PFSK-1 (cell line): ENCODE measurements at regions not wholly inside any gene's neighbourhood (a gene's known extent, or its start where the extent isn't known, plus 50 kb on each side); places are given as distances from the start of the nearest gene placed in this dataset.

Source experiments
- FOXP2 ChIP-seq: optimal IDR thresholded peaks from 2 replicates; pipeline ENCODE3; 2011; ENCODE audit warnings: borderline replicate concordance, control low read depth, inconsistent platforms; ENCODE audit not compliant: insufficient read depth; ENCODE audit errors: extremely low read length, extremely low read depth
- POLR2AphosphoS5 ChIP-seq: IDR thresholded peaks from 2 replicates; pipeline ENCODE4 v1.6.1; 2012; ENCODE audit warnings: low read depth, mild to moderate bottlenecking, control low read depth, low read length, moderate library complexity
- SIN3A ChIP-seq: IDR thresholded peaks from 2 replicates; pipeline ENCODE4 v1.6.1; 2012; ENCODE audit warnings: mild to moderate bottlenecking, low read length, moderate library complexity, borderline replicate concordance; ENCODE audit not compliant: insufficient read depth
- TAF1 ChIP-seq: IDR thresholded peaks from 2 replicates; pipeline ENCODE4 v1.6.1; 2012; ENCODE audit warnings: low read length, control low read depth, borderline replicate concordance; ENCODE audit not compliant: insufficient read depth
- TF ChIP-seq, protein P1 (sequence below), 2 experiments: IDR thresholded peaks; 2 replicates each; pipeline versions ENCODE4 v1.6.1 to v1.8.0; 2011 to 2012; ENCODE audit warnings: low read depth in 2 of 2, low read length in 2 of 2, control low read depth in 1 of 2, inconsistent platforms in 1 of 2, mild to moderate bottlenecking in 1 of 2, moderate library complexity in 1 of 2; ENCODE audit not compliant: insufficient read depth in 1 of 2

DNA sequence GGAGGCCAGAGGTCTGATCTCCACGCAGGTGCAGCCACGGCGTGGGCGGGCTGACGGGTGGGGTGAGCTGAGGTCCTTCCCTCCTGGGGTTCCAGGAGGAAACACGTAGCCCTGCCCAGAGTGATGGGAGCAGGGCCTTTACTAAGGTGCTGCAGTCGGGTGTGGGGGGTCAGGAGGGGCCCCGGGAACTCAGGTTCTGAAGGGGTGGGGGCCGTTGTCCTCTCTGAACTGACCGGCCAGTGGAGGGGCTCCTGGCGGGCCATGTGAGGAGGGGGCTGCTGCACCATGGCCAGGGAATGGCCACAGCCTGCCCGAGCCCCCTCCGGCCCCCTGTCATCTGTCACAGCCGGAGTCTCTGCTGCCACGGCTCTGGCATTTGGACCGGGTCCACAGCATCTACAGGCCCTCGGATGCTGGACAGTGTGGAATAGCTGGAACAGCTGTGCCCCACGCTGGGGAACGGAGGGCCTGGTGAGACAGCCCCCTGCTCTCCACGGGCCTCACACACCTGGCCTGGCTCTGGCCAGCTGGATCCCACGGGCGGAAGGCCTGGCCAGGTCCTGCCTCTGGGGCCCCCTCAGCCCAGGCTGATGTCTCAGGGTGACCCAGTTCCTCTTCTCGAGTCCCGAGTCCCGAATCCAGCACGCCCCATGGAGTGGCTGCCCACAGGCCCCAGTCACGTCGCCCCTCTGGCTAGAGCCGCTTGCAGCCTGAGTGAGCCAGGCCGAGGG, 145.6 kb upstream of the GPC1 start:
- TF ChIP-seq, protein P1, sequence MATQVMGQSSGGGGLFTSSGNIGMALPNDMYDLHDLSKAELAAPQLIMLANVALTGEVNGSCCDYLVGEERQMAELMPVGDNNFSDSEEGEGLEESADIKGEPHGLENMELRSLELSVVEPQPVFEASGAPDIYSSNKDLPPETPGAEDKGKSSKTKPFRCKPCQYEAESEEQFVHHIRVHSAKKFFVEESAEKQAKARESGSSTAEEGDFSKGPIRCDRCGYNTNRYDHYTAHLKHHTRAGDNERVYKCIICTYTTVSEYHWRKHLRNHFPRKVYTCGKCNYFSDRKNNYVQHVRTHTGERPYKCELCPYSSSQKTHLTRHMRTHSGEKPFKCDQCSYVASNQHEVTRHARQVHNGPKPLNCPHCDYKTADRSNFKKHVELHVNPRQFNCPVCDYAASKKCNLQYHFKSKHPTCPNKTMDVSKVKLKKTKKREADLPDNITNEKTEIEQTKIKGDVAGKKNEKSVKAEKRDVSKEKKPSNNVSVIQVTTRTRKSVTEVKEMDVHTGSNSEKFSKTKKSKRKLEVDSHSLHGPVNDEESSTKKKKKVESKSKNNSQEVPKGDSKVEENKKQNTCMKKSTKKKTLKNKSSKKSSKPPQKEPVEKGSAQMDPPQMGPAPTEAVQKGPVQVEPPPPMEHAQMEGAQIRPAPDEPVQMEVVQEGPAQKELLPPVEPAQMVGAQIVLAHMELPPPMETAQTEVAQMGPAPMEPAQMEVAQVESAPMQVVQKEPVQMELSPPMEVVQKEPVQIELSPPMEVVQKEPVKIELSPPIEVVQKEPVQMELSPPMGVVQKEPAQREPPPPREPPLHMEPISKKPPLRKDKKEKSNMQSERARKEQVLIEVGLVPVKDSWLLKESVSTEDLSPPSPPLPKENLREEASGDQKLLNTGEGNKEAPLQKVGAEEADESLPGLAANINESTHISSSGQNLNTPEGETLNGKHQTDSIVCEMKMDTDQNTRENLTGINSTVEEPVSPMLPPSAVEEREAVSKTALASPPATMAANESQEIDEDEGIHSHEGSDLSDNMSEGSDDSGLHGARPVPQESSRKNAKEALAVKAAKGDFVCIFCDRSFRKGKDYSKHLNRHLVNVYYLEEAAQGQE (IDR thresholded peaks at IDR 0.05; ENCODE audit: insufficient read depth in 1 of 2, low read depth in 2 of 2, low read length in 2 of 2) = no peak
- no peak for TF ChIP-seq SIN3A
- TF ChIP-seq FOXP2 = no peak
- no peak for TF ChIP-seq POLR2AphosphoS5
- no peak for TF ChIP-seq TAF1

DNA sequence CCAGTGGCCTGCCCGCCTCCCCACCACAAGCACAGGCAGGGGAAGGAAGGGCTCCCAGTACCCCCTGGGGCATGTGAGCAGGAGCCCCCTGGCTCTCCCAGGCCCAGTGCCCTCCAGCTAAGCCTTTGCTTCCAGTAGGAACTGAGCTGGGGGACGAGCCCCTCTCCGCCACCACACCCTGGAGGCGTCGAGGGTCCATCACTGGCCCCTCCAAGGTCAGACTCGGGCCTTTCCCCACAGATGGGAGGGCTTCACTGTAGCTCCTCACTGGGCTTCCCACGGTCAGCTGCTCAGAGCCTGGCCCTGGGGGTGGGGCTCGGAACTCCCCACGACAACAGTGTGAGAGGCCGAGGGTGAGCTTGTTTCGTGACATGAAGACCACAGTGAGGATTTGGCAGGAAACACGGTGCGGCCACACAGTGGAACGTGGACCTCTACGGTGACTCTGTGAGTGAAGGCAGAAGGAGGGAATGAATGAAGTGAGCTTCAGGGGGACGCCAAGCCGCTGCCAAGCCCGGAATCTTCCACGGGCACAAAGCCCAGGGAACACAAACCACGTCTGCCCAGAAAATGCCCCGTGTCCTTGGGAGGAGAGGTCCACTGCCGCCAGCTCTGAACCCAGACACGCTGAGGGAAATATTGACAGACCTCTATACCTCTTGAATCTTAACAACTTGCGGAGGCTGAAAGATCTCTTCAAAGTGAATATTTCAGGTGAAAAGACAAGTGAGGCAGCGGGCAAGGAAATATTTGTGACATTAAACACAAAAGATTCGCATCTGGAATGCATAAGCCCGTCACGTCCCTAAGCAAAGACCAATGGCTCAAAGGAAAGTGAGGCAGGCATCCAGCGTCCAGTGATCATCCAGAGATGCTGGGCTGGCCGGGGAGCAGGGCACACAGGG, 144.8 kb upstream of the GPC1 start:
- TF ChIP-seq POLR2AphosphoS5 (no peak), FOXP2 (no peak), TAF1 (no peak), SIN3A (no peak)
- TF ChIP-seq, protein P1 (IDR thresholded peaks at IDR 0.05; ENCODE audit: insufficient read depth in 1 of 2, low read depth in 2 of 2, low read length in 2 of 2) = no peak

DNA sequence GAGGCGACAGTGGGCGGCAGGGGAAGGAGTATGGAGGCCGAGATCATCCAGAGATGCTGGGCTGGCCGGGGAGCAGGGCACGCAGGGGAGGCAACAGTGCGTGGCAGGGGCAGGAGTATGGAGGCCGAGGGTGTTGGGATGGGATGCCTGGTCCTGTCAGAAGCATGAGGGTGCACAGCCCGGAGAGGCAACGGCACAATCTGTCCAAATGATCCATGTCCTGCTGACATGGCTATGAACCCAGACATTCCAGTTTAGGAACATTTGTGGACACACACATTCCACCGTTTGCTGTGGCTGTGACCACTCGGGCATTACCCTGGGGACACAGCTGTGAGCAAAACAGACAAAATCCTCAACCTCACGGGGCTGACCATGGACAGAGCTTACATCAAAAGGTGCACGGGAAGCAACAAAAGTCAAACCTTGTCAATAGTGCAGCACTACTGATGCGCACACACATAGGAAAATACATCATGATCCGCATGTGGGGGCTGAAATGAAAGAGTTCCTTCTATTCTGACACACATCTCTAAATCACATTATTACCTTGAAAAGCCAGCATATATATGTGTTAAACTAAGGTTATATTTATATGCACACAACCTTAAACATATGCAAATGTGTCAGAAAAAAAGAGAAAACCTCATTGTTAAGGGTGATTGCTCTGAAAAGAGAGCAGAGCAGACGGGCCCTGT, 144.0 kb upstream of the GPC1 start:
- TF ChIP-seq SIN3A = no peak
- no peak for TF ChIP-seq FOXP2
- TF ChIP-seq, protein P1 (IDR thresholded peaks at IDR 0.05; ENCODE audit: insufficient read depth in 1 of 2, low read depth in 2 of 2, low read length in 2 of 2) = no peak
- no peak for TF ChIP-seq TAF1
- TF ChIP-seq POLR2AphosphoS5 = no peak

DNA sequence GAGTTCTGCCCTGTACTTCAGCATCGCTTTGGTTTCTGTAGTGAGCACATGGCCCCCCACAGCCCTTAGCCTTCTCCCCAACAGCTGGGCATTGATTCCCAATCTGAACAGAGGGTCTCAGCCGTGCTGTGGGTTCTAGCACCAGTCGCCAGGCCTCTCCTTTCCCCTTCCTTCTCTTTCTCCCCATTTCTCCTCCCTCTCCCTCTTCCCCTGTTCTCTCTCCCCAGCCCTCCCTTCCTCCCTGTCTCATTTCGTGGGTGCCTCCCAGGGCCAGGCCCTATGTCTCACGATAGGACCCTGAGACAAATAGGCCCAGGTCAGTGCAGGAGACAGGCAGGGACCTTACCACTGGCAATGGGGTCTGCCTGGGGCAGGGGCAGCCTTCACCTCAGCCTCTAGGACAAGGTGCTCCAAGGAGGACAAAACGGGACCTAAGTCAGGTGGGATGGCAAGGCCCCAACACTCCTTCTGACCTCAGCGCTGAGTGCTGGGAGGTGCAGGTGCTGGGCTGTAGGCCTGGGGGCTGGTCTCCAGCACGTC, 143.4 kb upstream of the GPC1 start:
- TF ChIP-seq FOXP2 (no peak), SIN3A (no peak), TAF1 (no peak)
- TF ChIP-seq, protein P1 (IDR thresholded peaks at IDR 0.05; ENCODE audit: insufficient read depth in 1 of 2, low read depth in 2 of 2, low read length in 2 of 2) = no peak
